HepG2 (cell line): ENCODE measurements at regions not wholly inside any gene's neighbourhood (a gene's known extent, or its start where the extent isn't known, plus 50 kb on each side); places are given as distances from the start of the nearest gene placed in this dataset.

Experiments
- ATF7 ChIP-seq, 2 experiments: fragments of 450-650 bp in 1 of 2; sonication (generic) in 1 of 2; formaldehyde crosslinking in 1 of 2; IDR thresholded peaks; 2 replicates each; pipeline versions ENCODE4 v1.4.0 to v1.6.1; 2016 to 2020; ENCODE audit warnings: antibody characterized with exemption in 1 of 2, mild to moderate bottlenecking in 1 of 2, missing genetic modification reagents in 1 of 2
- EP300 ChIP-seq, 3 experiments: sonication (generic) in 1 of 3; formaldehyde crosslinking in 1 of 3; IDR thresholded peaks; 2 replicates each; pipeline versions ENCODE4 v1.5.1 to v1.6.1; 2011 to 2020; ENCODE audit warnings: low read depth in 2 of 3, low read length in 2 of 3, borderline replicate concordance in 1 of 3, improper control_type of control experiment in 1 of 3, mild to moderate bottlenecking in 1 of 3, missing genetic modification reagents in 1 of 3, moderate library complexity in 1 of 3
- ETV5 ChIP-seq: IDR thresholded peaks from 2 replicates; pipeline ENCODE4 v1.6.1; 2018; ENCODE audit warnings: missing biosample characterization, missing genetic modification reagents, inconsistent platforms, borderline replicate concordance
- FOSL2 ChIP-seq: sonication (generic); formaldehyde crosslinking; IDR thresholded peaks from 2 replicates; pipeline ENCODE4 v1.4.0; 2020; ENCODE audit warnings: missing genetic modification reagents
- GMEB1 ChIP-seq: sonication (generic); formaldehyde crosslinking; IDR thresholded peaks from 2 replicates; pipeline ENCODE4 v1.5.1; 2020; ENCODE audit warnings: missing genetic modification reagents, mild to moderate bottlenecking, borderline replicate concordance
- HNRNPL ChIP-seq: fragments of 200-400 bp; formaldehyde crosslinking; IDR thresholded peaks from 2 replicates; pipeline ENCODE4 v1.6.1; 2017; ENCODE audit warnings: mild to moderate bottlenecking, low read depth, low read length
- KDM2A ChIP-seq: sonication (generic); formaldehyde crosslinking; IDR thresholded peaks from 2 replicates; pipeline ENCODE4 v1.4.0; 2020; ENCODE audit warnings: low read depth, missing genetic modification reagents, borderline replicate concordance
- LCORL ChIP-seq, 2 experiments: fragments of 450-650 bp in 1 of 2; sonication (generic) in 1 of 2; formaldehyde crosslinking in 1 of 2; IDR thresholded peaks; 2 replicates each; pipeline versions ENCODE4 v1.5.0 to v1.6.1; 2017 to 2020; ENCODE audit warnings: antibody characterized with exemption in 1 of 2, missing genetic modification reagents in 1 of 2
- MTA1 ChIP-seq: sonication (generic); formaldehyde crosslinking; IDR thresholded peaks from 2 replicates; pipeline ENCODE4 v1.4.0; 2020; ENCODE audit warnings: missing genetic modification reagents, mild to moderate bottlenecking, borderline replicate concordance
- NCOA5 ChIP-seq: sonication (generic); formaldehyde crosslinking; IDR thresholded peaks from 2 replicates; pipeline ENCODE4 v1.4.0; 2020; ENCODE audit warnings: missing genetic modification reagents
- NFAT5 ChIP-seq: sonication (generic); formaldehyde crosslinking; IDR thresholded peaks from 2 replicates; pipeline ENCODE4 v1.4.0; 2020; ENCODE audit warnings: missing genetic modification reagents
- NFE2 ChIP-seq: sonication (generic); formaldehyde crosslinking; IDR thresholded peaks from 2 replicates; pipeline ENCODE4 v1.4.0; 2020; ENCODE audit warnings: missing genetic modification reagents
- NR2F1 ChIP-seq, 2 experiments: fragments of 450-650 bp in 1 of 2; formaldehyde crosslinking in 1 of 2; IDR thresholded peaks; 2 replicates each; pipeline versions ENCODE4 v1.5.0 to v1.6.1; 2016 to 2020; ENCODE audit warnings: mild to moderate bottlenecking in 1 of 2, missing compliant biosample characterization in 1 of 2, missing genetic modification reagents in 1 of 2, moderate library complexity in 1 of 2
- PITX1 ChIP-seq: sonication (generic); formaldehyde crosslinking; IDR thresholded peaks from 2 replicates; pipeline ENCODE4 v1.5.1; 2020; ENCODE audit warnings: mild to moderate bottlenecking, missing genetic modification reagents
- POGZ ChIP-seq: sonication (generic); formaldehyde crosslinking; IDR thresholded peaks from 2 replicates; pipeline ENCODE4 v1.4.0; 2020; ENCODE audit warnings: mild to moderate bottlenecking, missing genetic modification reagents
- POLR2AphosphoS5 ChIP-seq: IDR thresholded peaks from 2 replicates; pipeline ENCODE4 v1.6.1; 2012; ENCODE audit warnings: low read depth, low read length
- ZBTB7B ChIP-seq: sonication (generic); formaldehyde crosslinking; IDR thresholded peaks from 2 replicates; pipeline ENCODE4 v1.4.0; 2020; ENCODE audit warnings: missing genetic modification reagents
- ZFP37 ChIP-seq: sonication (generic); formaldehyde crosslinking; IDR thresholded peaks from 2 replicates; pipeline ENCODE4 v1.4.0; 2020; ENCODE audit warnings: missing genetic modification reagents, borderline replicate concordance
- ZFYVE20 ChIP-seq: sonication (generic); formaldehyde crosslinking; IDR thresholded peaks from 2 replicates; pipeline ENCODE4 v1.8.0; 2023; ENCODE audit warnings: low read depth, mild to moderate bottlenecking, moderate library complexity, missing genetic modification reagents, borderline replicate concordance
- ZNF136 ChIP-seq: sonication (generic); formaldehyde crosslinking; IDR thresholded peaks from 2 replicates; pipeline ENCODE4 v1.8.1; 2022; ENCODE audit warnings: low read depth, mild to moderate bottlenecking, moderate library complexity, missing genetic modification reagents
- ZNF430 ChIP-seq: sonication (generic); formaldehyde crosslinking; IDR thresholded peaks from 2 replicates; pipeline ENCODE4 v1.9.0; 2021; ENCODE audit warnings: mild to moderate bottlenecking, missing genetic modification reagents
- ZNF746 ChIP-seq: sonication (generic); formaldehyde crosslinking; IDR thresholded peaks from 2 replicates; pipeline ENCODE4 v1.8.0; 2022; ENCODE audit warnings: mild to moderate bottlenecking, missing genetic modification reagents

GRCh38 chr10:78972160-78972946, 96.4 kb upstream of the ZMIZ1 start (continued):
- TF ChIP-seq ZFYVE20 (CRISPR knock-in tag) (no peak), PITX1 (CRISPR knock-in tag) (peak; percentile 46; the same call in 1 of the 2 replicates), KDM2A (peak; percentile 75), POGZ (CRISPR knock-in tag) (peak; percentile 42), NCOA5 (CRISPR knock-in tag) (no peak), ZNF746 (CRISPR knock-in tag) (peak; percentile 96), NFE2 (CRISPR knock-in tag) (peak; percentile 93), NFAT5 (CRISPR knock-in tag) (no peak), LCORL (IDR thresholded peaks at IDR 0.05) (no peak), LCORL (CRISPR knock-in tag; IDR thresholded peaks at IDR 0.05) (peak; percentile 80), FOSL2 (CRISPR knock-in tag) (peak; percentile 95), ETV5 (CRISPR knock-in tag) (no peak), ZFP37 (peak; percentile 16; the same call in 1 of the 2 replicates), ZNF430 (CRISPR knock-in tag) (peak; percentile 76; the same call in 1 of the 2 replicates), MTA1 (CRISPR knock-in tag) (0 out of 2 replicates have a peak, but pooled peaks have one; percentile 11), POLR2AphosphoS5 (peak; percentile 13), EP300 (IDR thresholded peaks at IDR 0.05; ENCODE audit: low read depth in 2 of 2, low read length in 2 of 2) (peak in 1 of 2 experiments; percentile 20; a peak in 1 of 4 replicates), EP300 (CRISPR knock-in tag; IDR thresholded peaks at IDR 0.05; ENCODE audit: borderline replicate concordance) (peak; percentile 58; the same call in 1 of the 2 replicates), ATF7 (IDR thresholded peaks at IDR 0.05) (no peak), ATF7 (CRISPR knock-in tag; IDR thresholded peaks at IDR 0.05) (no peak; the same call in 1 of the 2 replicates), ZNF136 (CRISPR knock-in tag) (0 out of 2 replicates have a peak, but pooled peaks have one; percentile 34), HNRNPL (peak; percentile 81; the same call in 1 of the 2 replicates), ZBTB7B (CRISPR knock-in tag) (peak; percentile 57), GMEB1 (CRISPR knock-in tag) (no peak), NR2F1 (CRISPR knock-in tag; IDR thresholded peaks at IDR 0.05) (peak; percentile 42 to 46; a peak in 2 of 4 replicates)
